ENCODE measurements at regions not wholly inside any gene's neighbourhood (a gene's known extent, or its start where the extent isn't known, plus 50 kb on each side); places are given as distances from the start of the nearest gene placed in this dataset.

- H3K9me3 ChIP-seq (ENCODE audit: low read depth, low read length): no peaks in the 10 kb centered on the region
- no peaks in the 10 kb centered on the region for H3K79me2 ChIP-seq (ENCODE audit: insufficient read depth, low read length)
- no peak for DNase-seq (ENCODE audit: insufficient read length, low spot score, missing footprints)
- no peaks in the 10 kb centered on the region for H4K20me1 ChIP-seq (ENCODE audit: insufficient read depth, low read length)
- no peak overlapping the region for H3K4me3 ChIP-seq (ENCODE audit: insufficient read depth, low read length)
- H3K4me2 ChIP-seq (ENCODE audit: insufficient read depth, low read length): no peak overlapping the region
- peaks cover under 1% of the 10 kb centered on the region for H3K4me1 ChIP-seq (ENCODE audit: insufficient read depth, low read length)
- H3K36me3 ChIP-seq (ENCODE audit: insufficient read depth, low read length): no peaks in the 10 kb centered on the region
- H2AFZ ChIP-seq (ENCODE audit: low read length): no peak overlapping the region
- no peak for TF ChIP-seq CTCF (IDR thresholded peaks at IDR 0.05; ENCODE audit: extremely low read depth, low read depth, low read length)
- H3K27ac ChIP-seq (ENCODE audit: low read depth, low read length): no peak overlapping the region
- H3K27me3 ChIP-seq (ENCODE audit: insufficient read depth, low read length): no peaks in the 10 kb centered on the region
These were observed 894.1 kb upstream of the MIR17HG start for GRCh38 chr13:90453342-90453741.

DNA sequence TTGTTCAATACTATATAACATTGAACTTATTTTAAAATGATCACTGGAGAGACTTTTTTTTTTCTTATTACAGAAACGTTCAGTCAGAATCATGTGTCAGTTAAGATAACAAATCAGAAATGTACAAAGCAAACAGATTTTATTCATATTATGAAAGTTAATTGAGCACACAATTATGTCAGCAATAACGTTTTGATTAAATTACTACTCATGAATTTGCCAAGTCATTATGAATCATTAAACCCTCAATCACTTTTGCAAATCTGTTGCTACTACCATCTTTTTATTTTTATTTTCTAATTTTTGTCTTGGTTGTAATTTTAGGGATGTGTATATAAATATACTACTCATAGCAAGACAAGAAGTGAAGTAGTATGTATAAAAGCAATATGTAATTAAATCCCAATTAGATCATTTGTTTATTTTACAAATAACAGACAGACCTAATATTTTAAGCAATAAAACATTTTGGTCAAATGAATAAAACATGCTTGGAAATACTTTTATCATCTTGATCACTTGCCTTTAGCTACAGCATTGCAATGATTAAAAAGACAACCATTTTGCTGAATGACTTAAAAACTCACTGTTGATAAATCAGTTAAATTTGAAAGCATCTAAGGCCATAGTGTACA, 893.4 kb upstream of the MIR17HG start:
- Histone ChIP-seq H3K4me3 (ENCODE audit: insufficient read depth, low read length) (no peak overlapping the region), H2AFZ (ENCODE audit: low read length) (no peak overlapping the region), H4K20me1 (ENCODE audit: insufficient read depth, low read length) (no peaks in the 10 kb centered on the region), H3K9me3 (ENCODE audit: low read depth, low read length) (no peaks in the 10 kb centered on the region), H3K4me1 (ENCODE audit: insufficient read depth, low read length) (no peaks in the 10 kb centered on the region), H3K27ac (ENCODE audit: low read depth, low read length) (no peak overlapping the region), H3K36me3 (ENCODE audit: insufficient read depth, low read length) (no peaks in the 10 kb centered on the region), H3K4me2 (ENCODE audit: insufficient read depth, low read length) (no peak overlapping the region), H3K27me3 (ENCODE audit: insufficient read depth, low read length) (no peaks in the 10 kb centered on the region), H3K79me2 (ENCODE audit: insufficient read depth, low read length) (no peaks in the 10 kb centered on the region)
- DNase-seq (ENCODE audit: insufficient read length, low spot score, missing footprints): no peak
- no peak for TF ChIP-seq CTCF (IDR thresholded peaks at IDR 0.05; ENCODE audit: extremely low read depth, low read depth, low read length)

DNA sequence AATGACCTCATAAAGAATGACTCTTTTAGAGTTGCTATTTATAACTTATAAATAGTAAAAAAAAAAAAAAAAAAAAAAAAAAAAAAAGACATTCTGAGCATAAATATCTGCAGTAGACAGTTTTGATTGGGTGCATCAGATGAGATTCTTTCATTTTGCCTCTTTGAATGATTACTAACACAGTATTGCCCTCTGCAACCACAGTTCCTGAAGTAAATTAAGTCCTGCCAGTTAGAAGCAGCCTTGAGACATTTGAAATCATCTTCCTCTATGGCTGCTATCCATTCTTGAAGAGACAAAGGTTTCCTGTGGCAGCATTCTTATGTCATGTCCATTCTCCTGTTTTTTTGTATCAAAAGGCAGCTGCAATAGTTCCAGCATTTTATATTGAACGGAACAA, 892.4 kb upstream of the MIR17HG start:
- TF ChIP-seq CTCF (IDR thresholded peaks at IDR 0.05; ENCODE audit: extremely low read depth, low read depth, low read length): no peak

GRCh38 chr13:90455823-90456222, 891.7 kb upstream of the MIR17HG start:
- H4K20me1 ChIP-seq (ENCODE audit: insufficient read depth, low read length): no peaks in the 10 kb centered on the region
- TF ChIP-seq CTCF (IDR thresholded peaks at IDR 0.05; ENCODE audit: extremely low read depth, low read depth, low read length): no peak
- no peaks in the 10 kb centered on the region for H3K79me2 ChIP-seq (ENCODE audit: insufficient read depth, low read length)
- no peaks in the 10 kb centered on the region for H3K4me1 ChIP-seq (ENCODE audit: insufficient read depth, low read length)
- no peaks in the 10 kb centered on the region for H3K36me3 ChIP-seq (ENCODE audit: insufficient read depth, low read length)
- H3K27me3 ChIP-seq (ENCODE audit: insufficient read depth, low read length): no peaks in the 10 kb centered on the region
- no peaks in the 10 kb centered on the region for H3K9me3 ChIP-seq (ENCODE audit: low read depth, low read length)
- no peak overlapping the region for H3K4me2 ChIP-seq (ENCODE audit: insufficient read depth, low read length)
- no peak overlapping the region for H2AFZ ChIP-seq (ENCODE audit: low read length)
- H3K27ac ChIP-seq (ENCODE audit: low read depth, low read length): no peak overlapping the region
- no peak overlapping the region for H3K4me3 ChIP-seq (ENCODE audit: insufficient read depth, low read length)
- no peak for DNase-seq (ENCODE audit: insufficient read length, low spot score, missing footprints)

More for the DNA sequence above, 892.4 kb upstream of the MIR17HG start:
- H3K27ac ChIP-seq (ENCODE audit: low read depth, low read length): no peak overlapping the region
- no peak for DNase-seq (ENCODE audit: insufficient read length, low spot score, missing footprints)
- no peak overlapping the region for H3K4me2 ChIP-seq (ENCODE audit: insufficient read depth, low read length)
- no peaks in the 10 kb centered on the region for H3K9me3 ChIP-seq (ENCODE audit: low read depth, low read length)
- no peaks in the 10 kb centered on the region for H4K20me1 ChIP-seq (ENCODE audit: insufficient read depth, low read length)
- H3K79me2 ChIP-seq (ENCODE audit: insufficient read depth, low read length): no peaks in the 10 kb centered on the region
- no peaks in the 10 kb centered on the region for H3K27me3 ChIP-seq (ENCODE audit: insufficient read depth, low read length)
- H3K4me3 ChIP-seq (ENCODE audit: insufficient read depth, low read length): no peak overlapping the region
- H3K4me1 ChIP-seq (ENCODE audit: insufficient read depth, low read length): no peaks in the 10 kb centered on the region
- no peak overlapping the region for H2AFZ ChIP-seq (ENCODE audit: low read length)
- no peaks in the 10 kb centered on the region for H3K36me3 ChIP-seq (ENCODE audit: insufficient read depth, low read length)

Data from osteoblast (primary cell).